ENCODE measurements at regions not wholly inside any gene's neighbourhood (a gene's known extent, or its start where the extent isn't known, plus 50 kb on each side); places are given as distances from the start of the nearest gene placed in this dataset.
"Not testable (repeated sequence)": the region's sequence is repeated elsewhere in the genome, so short reads cannot be mapped to it uniquely, and the experiment has no call there.

DNA sequence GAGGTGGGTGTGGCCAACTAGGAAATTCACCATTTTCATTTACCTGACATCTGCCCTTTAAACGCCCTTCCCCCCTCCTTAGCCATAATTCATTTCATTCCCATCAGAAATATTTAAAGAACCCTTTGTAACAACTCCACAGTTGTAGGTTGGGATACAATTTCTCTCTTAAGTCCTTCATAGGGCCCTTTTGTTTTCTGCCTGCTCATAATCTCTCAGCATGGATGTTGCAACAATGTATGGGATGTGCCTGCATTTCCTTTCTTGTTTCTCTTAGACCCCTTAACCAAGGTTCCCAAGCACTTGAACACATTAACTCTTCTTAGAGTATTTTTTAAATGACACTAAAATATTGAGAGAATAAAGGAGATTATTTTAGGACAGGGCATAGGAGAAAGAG is 51.7 kb upstream of the MYO10 start:
- no peak for DNase-seq (ENCODE audit: low read depth)

DNA sequence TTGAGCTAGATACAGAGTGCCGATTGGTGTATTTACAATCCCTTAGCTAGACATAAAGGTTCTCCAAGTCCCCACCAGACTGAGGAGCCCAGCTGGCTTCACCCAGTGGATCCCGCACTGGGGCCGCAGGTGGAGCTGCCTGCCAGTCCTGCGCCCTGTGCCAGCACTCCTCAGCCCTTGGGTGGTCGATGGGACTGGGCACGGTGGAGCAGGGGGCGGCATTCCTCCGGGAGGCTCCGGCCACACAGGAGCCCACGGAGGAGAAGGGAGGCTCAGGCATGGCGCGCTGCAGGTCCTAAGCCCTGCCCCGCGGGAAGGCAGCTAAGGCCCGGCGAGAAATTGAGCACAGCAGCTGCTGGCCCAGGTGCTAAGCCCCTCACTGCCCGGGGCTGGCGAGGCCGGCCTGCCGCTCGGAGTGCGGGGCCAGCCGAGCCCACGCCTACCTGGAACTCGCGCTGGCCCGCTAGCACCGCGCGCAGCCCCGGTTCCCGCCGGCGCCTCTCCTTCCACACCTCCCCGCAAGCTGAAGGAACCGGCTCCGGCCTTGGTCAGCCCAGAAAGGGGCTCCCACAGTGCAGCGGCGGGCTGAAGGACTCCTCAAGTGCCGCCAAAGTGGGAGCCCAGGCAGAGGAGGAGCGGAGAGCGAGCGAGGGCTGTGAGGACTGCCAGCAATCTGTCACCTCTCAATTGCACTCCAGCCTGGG is 54.9 kb upstream of the MYO10 start:
- not testable (repeated sequence) for DNase-seq (ENCODE audit: low read depth)

DNA sequence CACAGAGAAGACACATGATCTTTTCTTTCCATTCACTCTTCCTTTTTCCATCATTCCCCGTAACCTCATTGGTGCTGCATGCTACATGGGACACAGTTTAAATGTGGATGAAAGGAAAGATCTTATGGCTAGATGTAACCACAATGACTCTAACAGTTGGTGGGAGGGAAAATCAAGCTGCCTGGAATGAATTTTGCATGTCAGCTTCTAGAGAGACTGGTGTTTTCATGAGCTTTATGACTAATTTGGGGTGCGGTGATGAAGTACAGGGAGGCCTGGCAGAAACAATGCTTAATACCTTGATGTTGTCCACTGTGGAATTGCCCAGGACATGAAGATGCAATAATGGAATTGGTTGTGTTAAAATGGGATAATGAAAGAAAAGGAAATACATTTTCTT is 55.9 kb upstream of the MYO10 start:
- no peak for DNase-seq (ENCODE audit: low read depth)

DNA sequence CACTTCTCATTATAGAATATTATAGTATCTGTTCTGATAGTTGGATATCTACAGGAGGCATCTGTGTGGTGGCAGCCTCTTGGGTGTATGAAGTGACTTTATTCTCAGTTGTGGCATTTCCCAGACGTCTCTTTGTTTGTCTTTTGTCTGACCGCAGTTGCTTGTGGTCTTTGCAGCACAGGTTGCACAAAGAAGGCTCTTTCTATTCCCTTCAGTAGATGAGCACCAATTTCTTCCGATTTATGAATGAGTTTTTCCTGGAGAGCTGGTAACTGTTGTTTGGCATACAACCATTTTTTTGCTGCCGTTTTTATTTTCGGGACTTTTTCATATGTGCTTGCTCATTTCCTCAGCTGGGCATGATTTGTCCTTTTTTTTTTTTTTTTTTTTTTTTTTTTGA is 56.4 kb upstream of the MYO10 start:
- DNase-seq (ENCODE audit: low read depth), result no peak

DNA sequence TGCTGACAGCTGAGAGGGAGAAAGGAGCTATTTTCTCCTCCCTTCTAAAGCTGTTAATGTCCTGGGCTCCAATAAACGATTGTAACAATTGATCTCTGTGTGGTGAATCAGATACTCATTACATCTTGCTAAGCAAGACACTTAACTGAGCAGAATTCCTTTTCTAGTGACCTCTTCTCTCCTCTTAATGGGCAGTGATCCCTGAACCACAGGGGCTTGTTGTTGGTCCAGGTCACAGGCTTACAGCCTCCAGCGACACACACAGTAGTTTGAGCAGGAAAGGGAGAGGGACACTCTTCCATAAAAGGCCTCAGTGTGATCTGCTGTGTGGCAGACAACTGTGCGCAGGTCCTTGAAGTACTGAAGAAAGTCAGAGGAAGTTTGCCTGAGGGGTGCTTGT is 58.5 kb upstream of the MYO10 start:
- DNase-seq (ENCODE audit: low read depth), result no peak

DNA sequence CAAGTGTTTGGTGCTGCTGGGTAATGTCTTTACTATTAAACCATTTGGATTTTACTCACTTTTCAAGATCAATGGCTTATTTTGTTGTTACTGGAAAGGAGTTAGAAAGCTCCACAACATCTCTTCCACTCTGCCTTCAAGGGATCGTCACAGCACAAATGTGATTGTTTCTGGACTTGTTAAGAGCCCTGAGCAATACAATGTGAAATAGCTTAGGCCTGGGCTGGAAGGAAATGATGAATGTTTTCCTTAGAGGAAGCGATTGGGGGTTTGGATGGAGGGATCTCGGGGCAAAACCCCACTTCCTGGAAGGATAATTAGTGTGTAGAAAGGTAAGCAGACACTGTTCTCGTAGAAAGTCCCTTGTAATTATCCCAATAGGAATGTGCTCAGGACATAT is 59.3 kb upstream of the MYO10 start:
- DNase-seq (ENCODE audit: low read depth), result no peak

DNA sequence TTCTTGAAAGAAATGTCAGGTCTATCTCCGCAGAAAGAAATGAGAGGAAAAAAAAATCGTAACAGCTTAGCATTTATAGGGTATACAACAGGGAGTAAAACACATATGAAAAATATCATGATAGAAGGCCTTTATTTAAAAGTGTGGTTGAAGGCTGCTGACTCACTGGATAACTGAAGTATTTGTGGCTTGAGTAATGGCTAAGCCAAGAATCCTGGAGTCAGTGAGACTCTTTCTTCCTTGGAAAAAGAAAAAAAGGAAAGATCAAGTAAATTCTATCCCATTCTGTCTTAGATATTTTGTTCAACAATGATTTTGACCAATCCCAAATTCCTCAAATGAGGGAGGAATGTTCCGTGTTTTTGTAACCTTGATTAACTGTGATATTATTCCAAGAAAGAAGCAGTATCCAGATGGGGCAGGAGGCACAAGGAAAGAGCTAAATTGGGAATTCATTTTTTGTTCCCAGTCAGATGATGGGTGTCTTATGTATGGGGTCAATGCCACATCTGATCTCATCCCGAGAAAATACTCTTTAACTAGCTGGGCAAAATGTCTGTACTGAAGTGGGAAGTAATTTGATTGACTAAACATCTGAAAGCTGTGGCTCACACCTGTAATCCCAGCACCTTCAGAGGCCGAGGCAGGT is 64.3 kb upstream of the MYO10 start:
- no peak for DNase-seq (ENCODE audit: low read depth)

DNA sequence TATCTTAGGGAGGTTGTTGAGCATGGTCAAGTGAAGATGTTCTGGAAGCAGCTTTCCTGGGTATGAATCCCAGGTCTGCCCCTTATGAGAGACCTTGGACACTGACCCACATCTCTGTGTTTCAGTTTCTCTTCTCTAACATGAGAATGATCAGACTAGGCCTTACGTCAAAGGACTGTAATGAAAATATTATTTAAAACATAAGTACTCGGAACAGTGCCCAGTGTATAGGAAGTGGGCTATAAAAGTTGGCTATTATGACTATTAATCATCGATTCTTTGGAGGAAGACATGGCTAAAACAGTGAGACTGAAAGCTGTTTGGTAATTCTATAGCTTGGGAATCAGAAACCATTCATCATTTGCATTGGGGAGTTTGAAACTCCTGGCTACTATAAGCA is 65.3 kb upstream of the MYO10 start:
- DNase-seq (ENCODE audit: low read depth), result no peak

DNA sequence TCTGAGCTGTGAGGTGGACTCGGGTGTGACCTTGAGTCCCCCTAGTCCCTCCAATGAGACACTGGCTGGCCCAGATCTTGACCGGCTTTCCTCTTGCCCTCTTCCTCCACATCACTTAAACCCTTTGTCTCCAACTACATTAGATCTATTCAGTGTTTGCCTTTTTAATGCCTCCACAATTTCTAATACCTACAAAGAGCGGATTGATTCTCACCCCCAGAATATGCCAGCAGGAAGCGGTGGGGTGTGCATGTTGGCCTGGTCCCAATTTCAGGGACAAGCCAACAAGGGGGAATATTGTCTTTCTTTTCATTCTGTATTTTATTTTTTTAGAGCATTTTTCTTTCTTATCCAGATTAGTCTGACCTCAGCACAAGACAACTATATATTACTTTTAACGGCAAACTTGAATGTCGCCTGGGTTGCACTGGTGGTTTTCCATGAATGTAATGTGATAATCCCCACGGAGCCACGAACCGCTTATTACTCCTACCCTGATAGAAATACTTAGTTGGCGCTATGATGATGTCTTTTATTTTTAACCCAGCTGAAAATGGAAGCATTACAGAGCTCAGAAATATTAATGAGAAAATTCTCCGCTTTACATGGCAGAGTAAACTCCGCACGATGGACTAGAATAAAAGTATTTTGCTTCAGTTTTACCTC is 68.5 kb upstream of the MYO10 start:
- no peak for DNase-seq (ENCODE audit: low read depth)

DNA sequence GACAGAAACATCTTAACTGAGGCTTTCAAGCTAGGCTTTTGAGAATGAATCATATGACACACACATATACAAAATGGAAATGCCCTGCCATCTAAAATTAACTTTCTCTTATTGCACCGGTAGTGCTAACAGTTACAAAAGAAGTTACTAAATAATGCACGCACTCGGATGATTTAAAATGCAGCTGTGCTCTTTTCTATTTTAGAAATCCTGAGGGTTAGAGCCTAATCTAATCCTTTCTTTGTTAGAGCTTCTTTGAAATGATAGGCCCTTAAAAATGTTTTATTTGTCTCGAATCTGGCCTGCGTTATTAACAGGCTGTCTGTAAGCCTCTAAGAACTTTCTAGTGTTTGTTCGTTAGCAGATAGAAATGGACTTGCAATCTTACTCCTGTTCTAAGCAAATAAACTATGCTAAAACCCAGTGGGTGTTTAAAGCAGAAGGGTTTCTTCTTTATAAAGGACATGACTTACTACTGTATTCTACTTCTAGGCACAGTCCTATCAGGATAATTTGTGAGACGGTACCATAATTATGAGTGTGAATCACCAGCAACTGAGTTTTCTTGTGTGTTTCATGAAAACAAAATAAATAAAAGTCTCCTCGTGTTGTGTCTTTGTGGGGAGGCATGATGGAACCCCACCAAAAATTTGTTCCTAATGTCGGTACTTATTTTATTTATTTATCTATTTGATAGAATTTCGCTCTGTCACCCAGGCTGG is 69.2 kb upstream of the MYO10 start:
- no peak for DNase-seq (ENCODE audit: low read depth)

DNA sequence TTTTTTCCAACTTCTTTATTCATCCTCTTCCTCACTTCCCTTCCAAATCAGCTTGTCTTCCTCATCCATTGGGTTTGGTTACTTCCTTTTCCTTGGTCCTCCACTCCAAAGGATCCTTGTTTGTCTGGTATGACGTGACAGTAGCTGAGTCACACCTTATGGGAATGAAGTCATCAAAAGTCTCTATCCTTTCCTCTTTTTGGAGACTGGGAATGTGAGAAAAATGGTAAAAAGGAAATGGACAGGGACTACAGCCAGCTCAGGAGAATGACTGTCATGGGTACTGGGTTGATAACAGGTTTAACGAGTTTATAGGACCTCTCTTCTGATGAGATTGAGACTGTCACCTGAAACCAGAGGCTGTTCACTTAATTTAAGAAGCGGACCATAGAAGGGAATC is 76.2 kb upstream of the MYO10 start:
- no peak for DNase-seq (ENCODE audit: low read depth)

DNA sequence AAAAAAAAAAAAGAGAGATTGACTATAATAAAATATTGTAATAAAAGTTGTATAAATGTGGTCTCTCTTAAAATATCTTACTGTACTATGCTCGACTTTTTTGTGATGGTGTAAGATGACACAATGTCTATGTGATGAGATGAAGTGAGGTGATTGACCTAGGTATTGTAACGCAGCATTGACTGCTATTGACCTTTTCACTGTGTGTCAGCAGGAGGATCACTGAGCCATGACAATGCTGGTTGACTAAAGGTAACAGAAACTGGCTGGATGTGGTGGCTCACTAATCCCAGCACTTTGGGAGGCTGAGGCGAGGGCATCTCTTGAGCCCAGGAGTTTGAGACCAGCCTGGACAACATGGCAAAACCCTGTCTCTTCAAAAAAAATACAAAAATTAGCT is 78.6 kb upstream of the MYO10 start:
- no peak for DNase-seq (ENCODE audit: low read depth)

DNA sequence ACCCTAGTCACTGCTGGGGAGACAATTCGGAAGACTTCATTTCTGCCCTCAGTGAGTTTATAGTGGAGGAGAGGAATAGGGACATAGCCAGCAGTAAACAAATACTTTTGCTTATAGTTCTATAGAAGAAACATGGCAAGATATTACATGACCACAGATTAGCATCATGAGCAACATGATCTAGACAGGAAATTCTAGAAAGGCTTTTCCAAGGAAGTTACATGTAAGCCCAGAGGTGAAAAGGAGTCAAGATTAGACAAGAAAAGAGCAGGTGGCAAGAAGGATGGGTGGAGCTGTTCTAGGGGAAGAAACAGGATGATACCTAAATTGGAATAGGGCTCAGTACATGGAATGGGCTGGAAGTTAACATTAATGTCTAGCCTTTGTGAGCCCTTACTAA is 82.8 kb upstream of the MYO10 start:
- DNase-seq (ENCODE audit: low read depth), result no peak

DNA sequence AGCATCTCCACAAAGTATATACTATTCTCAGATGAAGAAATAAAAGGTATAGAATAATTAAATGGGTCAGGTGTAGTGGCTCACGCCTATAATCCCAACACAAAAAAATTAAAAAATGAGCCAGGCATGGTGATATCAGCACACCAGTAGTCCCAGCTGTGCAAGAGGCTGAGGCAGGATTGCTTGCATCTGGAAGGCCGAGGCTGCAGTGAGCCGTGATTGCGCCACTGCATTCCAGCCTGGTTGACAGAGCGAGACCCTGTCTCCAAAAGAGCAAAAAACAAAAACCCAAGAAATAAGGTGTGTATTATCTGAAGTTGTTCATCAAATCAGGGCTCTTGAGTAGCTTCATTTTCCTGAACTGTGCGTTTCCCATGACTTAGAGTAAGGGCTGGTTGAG is 83.2 kb upstream of the MYO10 start:
- DNase-seq (ENCODE audit: low read depth), result no peak

DNA sequence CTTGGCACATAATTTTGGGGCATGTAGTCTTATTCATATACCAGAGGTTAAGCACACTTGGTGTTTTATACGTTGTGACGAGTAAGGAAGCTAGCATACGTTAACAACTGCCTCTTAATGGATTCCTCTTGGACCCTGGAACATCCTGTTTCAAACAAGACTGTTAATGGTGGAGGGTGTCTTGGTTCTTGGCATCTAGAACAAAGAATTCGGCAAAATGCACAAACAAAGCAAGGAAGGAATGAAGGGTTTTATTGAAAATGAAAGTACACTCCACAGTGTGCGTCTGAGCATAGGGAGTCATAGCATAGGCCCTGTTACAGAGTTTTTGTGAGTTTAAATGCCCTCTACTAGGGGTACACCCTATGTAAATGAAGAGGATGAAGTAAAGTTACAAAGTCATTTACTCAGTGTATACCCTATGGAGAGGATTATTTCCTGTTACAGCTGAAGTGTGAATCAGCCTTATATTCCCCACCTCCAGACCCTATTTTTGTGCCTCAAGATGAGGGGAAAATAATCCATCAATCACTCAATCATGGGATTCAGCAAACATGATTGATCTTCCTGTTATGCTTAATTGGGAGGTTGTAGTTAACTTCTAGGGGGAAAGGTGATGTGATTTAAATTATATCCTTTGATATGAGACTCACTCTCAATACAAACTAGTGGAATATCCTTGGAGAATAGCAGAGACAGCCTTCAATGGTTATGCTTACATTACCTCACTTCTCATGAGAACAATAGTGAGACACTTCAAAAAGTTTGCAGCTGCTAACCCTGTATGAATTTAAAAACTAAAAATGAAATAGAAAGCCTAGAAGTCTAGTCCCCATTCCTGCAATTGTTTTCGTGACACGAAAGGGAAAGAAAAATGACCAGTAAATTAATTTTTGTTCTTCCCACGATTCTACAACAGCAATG is 84.9 kb upstream of the MYO10 start:
- DNase-seq (ENCODE audit: low read depth), result peak; percentile 13

DNA sequence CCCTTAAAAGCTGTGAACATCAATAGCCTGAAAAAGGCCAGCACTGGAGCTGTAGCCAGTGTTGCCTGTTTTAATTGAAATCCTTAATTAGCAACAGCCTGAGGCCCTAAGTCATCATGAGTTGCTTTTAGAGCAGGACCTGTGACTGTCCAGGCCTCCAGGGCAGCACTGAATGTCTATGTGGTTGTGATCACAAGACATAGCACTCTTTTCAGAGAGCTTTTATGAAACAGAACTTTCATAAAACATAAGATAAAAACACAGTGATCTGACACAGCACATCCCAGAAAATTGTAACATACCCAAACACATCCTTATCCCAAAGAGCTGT is 85.5 kb upstream of the MYO10 start:
- DNase-seq (ENCODE audit: low read depth), result no peak

DNA sequence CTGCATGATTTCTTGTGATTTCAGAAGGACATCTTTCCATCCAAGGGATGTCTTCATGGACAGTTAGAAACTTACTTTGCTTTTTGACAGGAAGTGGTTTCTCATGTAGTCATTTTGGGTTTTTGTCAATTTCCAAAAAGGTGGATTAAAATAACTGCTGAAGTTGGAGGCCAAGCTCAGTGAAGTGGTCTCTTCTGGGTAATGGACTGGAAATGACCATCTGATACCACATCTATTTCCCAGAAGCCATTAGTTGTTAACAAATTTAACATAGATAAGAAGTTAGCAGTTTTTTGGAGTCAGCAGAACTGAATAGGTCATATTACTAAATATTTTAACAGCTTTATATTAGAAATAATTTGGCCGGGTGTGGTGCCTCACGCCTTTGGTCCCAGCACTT is 86.2 kb upstream of the MYO10 start:
- DNase-seq (ENCODE audit: low read depth), result no peak

DNA sequence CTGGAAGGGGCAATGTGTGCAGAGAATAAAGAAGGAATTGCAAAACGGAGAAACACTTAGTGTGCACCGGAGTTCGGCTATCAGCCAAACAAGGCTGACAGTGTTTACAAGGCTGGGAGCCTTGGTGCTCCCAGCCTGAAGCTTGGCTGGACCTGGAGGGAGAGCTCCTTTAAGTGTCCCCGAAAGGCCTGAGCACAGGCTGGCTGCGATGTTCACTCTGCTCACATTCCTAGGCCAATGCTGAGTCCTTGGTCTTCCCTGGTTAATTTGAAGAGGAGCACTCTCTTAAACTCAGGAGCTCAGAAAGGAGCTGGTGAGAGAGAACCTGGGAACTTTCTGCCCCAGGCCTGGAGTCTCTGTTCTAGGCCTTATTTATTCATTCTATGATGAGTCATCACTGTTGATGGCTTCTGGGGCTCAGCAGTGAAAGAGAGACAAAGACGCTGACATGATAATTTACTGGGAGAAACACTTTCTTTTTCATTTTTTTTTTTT is 88.6 kb upstream of the MYO10 start:
- no peak for DNase-seq (ENCODE audit: low read depth)

DNA sequence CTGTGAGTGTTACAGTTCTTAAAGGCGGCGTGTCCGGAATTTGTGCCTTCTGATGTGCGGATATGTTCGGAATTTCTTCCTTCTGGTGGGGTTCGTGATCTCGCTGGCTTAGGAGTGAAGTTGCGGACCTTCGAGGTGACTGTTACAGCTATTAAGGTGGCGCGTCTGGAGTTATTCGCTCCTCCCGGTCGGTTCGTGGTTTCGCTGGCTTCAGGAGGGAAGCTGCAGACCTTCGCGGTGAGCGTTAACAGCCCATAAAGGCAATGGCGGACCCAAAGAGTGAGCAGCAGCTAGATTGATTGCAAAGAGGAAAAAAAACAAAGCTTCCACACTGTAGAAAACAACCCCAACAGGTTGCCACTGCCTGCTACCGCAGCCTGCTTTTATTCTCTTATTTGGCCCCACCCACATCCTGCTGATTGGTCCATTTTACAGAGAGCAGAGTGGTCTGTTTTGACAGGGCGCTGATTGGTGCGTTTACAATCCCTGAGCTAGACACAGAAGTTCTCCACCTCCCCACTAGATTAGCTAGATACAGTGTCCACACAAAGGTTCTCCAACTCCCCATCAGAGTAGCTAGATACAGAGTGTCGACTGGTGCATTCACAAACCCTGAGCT is 95.7 kb upstream of the MYO10 start:
- not testable (repeated sequence) for DNase-seq (ENCODE audit: low read depth)

DNA sequence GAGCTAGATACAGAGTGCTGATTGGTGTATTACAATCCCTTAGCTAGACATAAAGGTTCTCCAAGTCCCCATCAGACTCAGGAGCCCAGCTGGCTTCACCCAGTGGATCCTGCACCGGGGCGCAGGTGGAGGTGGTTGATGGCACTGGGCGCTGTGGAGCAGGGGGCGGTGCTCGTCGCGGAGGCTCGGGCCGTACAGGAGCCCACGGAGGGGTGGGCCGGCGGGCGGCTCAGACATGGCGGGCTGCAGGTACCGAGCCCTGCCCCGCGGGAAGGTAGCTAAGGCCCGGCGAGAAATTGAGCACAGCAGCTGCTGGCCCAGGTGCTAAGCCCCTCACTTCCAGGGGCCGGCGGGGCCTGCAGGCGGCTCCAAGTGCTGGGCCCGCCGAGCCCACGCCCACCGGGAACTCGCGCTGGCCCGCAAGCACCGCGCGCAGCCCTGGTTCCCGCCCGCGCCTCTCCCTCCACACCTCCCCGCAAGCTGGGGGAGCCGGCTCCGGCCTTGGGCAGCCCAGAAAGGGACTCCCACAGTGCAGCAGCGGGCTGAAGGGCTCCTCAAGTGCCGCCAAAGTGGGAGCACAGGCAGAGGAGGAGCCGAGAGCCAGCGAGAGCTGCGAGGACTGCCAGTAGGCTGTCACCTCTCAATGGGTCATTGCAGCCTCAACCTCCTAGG is 96.4 kb upstream of the MYO10 start:
- DNase-seq (ENCODE audit: low read depth), result not testable (repeated sequence)

Measured in forelimb muscle (tissue), 1 donor.